ENCODE measurements at regions not wholly inside any gene's neighbourhood (a gene's known extent, or its start where the extent isn't known, plus 50 kb on each side); places are given as distances from the start of the nearest gene placed in this dataset.

DNA sequence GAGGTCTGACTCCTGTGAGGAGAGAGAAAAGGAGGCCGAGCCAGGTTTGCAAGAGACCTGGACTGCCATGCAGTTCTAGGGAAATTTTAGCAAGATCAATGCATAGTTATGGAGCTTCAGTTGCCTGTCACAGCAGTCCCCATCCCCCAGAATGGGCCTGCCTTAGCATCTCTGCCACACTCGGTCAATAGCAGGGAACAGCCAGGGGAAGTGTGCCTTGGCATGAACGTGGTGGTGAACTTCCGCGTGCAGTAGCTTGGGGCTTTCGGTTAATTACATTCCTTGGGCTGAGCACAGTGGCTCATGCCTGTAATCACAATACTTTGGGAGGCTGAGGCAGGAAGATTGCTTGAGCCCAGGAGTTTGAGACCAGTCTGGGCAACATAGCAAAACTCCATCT lies 157.8 kb downstream of the TLE1 start:
- TF ChIP-seq, protein P1, sequence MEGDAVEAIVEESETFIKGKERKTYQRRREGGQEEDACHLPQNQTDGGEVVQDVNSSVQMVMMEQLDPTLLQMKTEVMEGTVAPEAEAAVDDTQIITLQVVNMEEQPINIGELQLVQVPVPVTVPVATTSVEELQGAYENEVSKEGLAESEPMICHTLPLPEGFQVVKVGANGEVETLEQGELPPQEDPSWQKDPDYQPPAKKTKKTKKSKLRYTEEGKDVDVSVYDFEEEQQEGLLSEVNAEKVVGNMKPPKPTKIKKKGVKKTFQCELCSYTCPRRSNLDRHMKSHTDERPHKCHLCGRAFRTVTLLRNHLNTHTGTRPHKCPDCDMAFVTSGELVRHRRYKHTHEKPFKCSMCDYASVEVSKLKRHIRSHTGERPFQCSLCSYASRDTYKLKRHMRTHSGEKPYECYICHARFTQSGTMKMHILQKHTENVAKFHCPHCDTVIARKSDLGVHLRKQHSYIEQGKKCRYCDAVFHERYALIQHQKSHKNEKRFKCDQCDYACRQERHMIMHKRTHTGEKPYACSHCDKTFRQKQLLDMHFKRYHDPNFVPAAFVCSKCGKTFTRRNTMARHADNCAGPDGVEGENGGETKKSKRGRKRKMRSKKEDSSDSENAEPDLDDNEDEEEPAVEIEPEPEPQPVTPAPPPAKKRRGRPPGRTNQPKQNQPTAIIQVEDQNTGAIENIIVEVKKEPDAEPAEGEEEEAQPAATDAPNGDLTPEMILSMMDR (conservative IDR thresholded peaks at IDR 0.05; ENCODE audit: low read length): no peak
- TF ChIP-seq EZH2phosphoT487 (IDR thresholded peaks at IDR 0.05; ENCODE audit: borderline replicate concordance): no peak

Measured in Loucy (cell line).